Panc1 (cell line): ENCODE measurements at regions not wholly inside any gene's neighbourhood (a gene's known extent, or its start where the extent isn't known, plus 50 kb on each side); places are given as distances from the start of the nearest gene placed in this dataset.

Experiments used
- ATAC-seq: fragments of 200-7000 bp; cut with Tn5 transposase; 2 replicates; pipeline ENCODE4 v1.9.1; 2020; ENCODE audit warnings: mild to moderate bottlenecking, moderate library complexity
- BruUV-seq: library from RNA; stranded (reverse); fragments of 400-500 nt; replicated peaks from 2 replicates; lab custom pipeline; 2021; lab: Mats Ljungman, UMichigan
- CTCF ChIA-PET: fragments of 300-600 bp; sonication (Branson Sonifier 250); formaldehyde crosslinking; loops from one replicate; lab custom pipeline; 2022; ENCODE audit warnings: antibody characterized with exemption; lab: Charles Lee
- POLR2A ChIA-PET: fragments of 300-600 bp; sonication (Branson Sonifier 250); formaldehyde crosslinking; loops from one replicate; lab custom pipeline; 2022; ENCODE audit warnings: antibody characterized with exemption; lab: Charles Lee
- DNase-seq: peaks from one replicate; pipeline ENCODE4 v3.0.0-alpha.2; 2010; ENCODE audit warnings: low read depth, low spot score
- H3K27ac ChIP-seq: 2 replicates; pipeline ENCODE4 v1.5.1; 2011; ENCODE audit warnings: mild to moderate bottlenecking, low read length, inconsistent platforms
- H3K27me3 ChIP-seq: fragments of 200-500 bp; sonication (Bioruptor generic); 2 replicates; pipeline ENCODE4 v1.6.0; 2014; ENCODE audit warnings: low read length, inconsistent platforms; ENCODE audit not compliant: control insufficient read depth, insufficient read depth
- H3K36me3 ChIP-seq: fragments of 200-500 bp; sonication (Bioruptor generic); 2 replicates; pipeline ENCODE4 v1.5.1; 2014; ENCODE audit warnings: inconsistent platforms, mild to moderate bottlenecking, low read length, moderate library complexity; ENCODE audit not compliant: control insufficient read depth, insufficient read depth
- H3K4me1 ChIP-seq: 2 replicates; pipeline ENCODE4 v1.5.1; 2011; ENCODE audit warnings: inconsistent platforms, mild to moderate bottlenecking, low read length, moderate library complexity; ENCODE audit not compliant: control insufficient read depth, insufficient read depth
- H3K4me3 ChIP-seq, 2 experiments: 2 replicates each; pipeline ENCODE4 v1.5.1; 2011 to 2012; ENCODE audit warnings: low read depth in 2 of 2, low read length in 2 of 2, mild to moderate bottlenecking in 2 of 2, inconsistent platforms in 1 of 2, moderate library complexity in 1 of 2
- H3K9me3 ChIP-seq: fragments of 200-500 bp; sonication (Bioruptor generic); 2 replicates; pipeline ENCODE4 v1.5.1; 2014; ENCODE audit warnings: low read depth, mild to moderate bottlenecking, inconsistent platforms, low read length, moderate library complexity; ENCODE audit not compliant: control insufficient read depth, insufficient read depth
- POLR2AphosphoS5 ChIP-seq: IDR thresholded peaks from 2 replicates; pipeline ENCODE4 v1.6.1; 2012; ENCODE audit warnings: mild to moderate bottlenecking, low read depth, low read length, moderate library complexity
- SIN3A ChIP-seq: IDR thresholded peaks from 2 replicates; pipeline ENCODE4 v1.6.1; 2012; ENCODE audit warnings: low read depth, mild to moderate bottlenecking, low read length, moderate library complexity, borderline replicate concordance; ENCODE audit not compliant: insufficient read depth
- TCF7L2 ChIP-seq: IDR thresholded peaks from 2 replicates; pipeline ENCODE4 v1.6.1; 2011; ENCODE audit warnings: mild to moderate bottlenecking, low read depth, low read length, inconsistent platforms
- in situ Hi-C: cut with HindIII; loops from 2 replicates; pipeline ENCODE4 v1.10.0; 2016; ENCODE audit warnings: low sequenced_read_pairs, low pct_unique_long_range_greater_than_20kb
- intact Hi-C: fragments of 100-400 bp; cut with micrococcal nuclease; formaldehyde crosslinking; loops from one replicate; pipeline ENCODE4 v1.10.0; 2022; ENCODE audit not compliant: unreplicated experiment
- TF ChIP-seq, protein P1 (sequence below): fragments of 450-650 bp; IDR thresholded peaks from 2 replicates; pipeline ENCODE4 v1.5.1; 2017; ENCODE audit warnings: mild to moderate bottlenecking
- TF ChIP-seq, protein P2 (sequence below), 2 experiments: IDR thresholded peaks; 2 replicates each; pipeline ENCODE4 v1.6.1; 2011 to 2012; ENCODE audit warnings: low read depth in 2 of 2, control low read depth in 1 of 2, low read length in 1 of 2, mild to moderate bottlenecking in 1 of 2, moderate library complexity in 1 of 2; ENCODE audit not compliant: insufficient read depth in 1 of 2

DNA sequence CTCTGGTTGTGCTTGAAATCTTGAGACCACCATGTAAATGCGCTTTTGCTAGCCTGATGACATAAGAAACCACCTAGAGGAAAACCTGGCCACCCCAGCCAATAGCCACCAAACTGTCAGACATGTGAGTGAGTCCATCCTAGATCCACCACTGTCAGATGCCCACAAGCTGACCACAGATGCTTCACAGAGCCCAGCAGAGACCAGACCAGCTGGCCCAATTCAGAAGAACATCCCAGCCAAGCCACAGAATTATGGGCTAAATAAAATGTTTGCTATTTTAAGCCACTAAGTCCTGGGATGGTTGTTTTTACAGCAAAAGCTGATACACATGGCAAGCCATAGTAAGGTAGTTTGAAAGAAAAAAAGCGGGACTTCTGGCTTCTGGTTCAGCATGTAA is 425.3 kb downstream of the KIF16B start:
- H3K27me3 ChIP-seq, result no peaks in the 10 kb centered on the region
- H3K27ac ChIP-seq, result no peak overlapping the region
- in situ Hi-C loops, result no loop called here
- intact Hi-C loops, result no loop called here
- BruUV-seq, result no TSS peak
- no peak for DNase-seq
- H3K4me3 ChIP-seq, result no peak overlapping the region
- H3K36me3 ChIP-seq, result no peaks in the 10 kb centered on the region
- no peaks in the 10 kb centered on the region for H3K9me3 ChIP-seq
- ChIA-PET POLR2A (no interaction called here), CTCF (no interaction called here)
- H3K4me1 ChIP-seq, result no peaks in the 10 kb centered on the region
- TF ChIP-seq POLR2AphosphoS5 (no peak), TCF7L2 (no peak), SIN3A (no peak)
- TF ChIP-seq, protein P1, sequence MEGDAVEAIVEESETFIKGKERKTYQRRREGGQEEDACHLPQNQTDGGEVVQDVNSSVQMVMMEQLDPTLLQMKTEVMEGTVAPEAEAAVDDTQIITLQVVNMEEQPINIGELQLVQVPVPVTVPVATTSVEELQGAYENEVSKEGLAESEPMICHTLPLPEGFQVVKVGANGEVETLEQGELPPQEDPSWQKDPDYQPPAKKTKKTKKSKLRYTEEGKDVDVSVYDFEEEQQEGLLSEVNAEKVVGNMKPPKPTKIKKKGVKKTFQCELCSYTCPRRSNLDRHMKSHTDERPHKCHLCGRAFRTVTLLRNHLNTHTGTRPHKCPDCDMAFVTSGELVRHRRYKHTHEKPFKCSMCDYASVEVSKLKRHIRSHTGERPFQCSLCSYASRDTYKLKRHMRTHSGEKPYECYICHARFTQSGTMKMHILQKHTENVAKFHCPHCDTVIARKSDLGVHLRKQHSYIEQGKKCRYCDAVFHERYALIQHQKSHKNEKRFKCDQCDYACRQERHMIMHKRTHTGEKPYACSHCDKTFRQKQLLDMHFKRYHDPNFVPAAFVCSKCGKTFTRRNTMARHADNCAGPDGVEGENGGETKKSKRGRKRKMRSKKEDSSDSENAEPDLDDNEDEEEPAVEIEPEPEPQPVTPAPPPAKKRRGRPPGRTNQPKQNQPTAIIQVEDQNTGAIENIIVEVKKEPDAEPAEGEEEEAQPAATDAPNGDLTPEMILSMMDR, result no peak
- TF ChIP-seq, protein P2, sequence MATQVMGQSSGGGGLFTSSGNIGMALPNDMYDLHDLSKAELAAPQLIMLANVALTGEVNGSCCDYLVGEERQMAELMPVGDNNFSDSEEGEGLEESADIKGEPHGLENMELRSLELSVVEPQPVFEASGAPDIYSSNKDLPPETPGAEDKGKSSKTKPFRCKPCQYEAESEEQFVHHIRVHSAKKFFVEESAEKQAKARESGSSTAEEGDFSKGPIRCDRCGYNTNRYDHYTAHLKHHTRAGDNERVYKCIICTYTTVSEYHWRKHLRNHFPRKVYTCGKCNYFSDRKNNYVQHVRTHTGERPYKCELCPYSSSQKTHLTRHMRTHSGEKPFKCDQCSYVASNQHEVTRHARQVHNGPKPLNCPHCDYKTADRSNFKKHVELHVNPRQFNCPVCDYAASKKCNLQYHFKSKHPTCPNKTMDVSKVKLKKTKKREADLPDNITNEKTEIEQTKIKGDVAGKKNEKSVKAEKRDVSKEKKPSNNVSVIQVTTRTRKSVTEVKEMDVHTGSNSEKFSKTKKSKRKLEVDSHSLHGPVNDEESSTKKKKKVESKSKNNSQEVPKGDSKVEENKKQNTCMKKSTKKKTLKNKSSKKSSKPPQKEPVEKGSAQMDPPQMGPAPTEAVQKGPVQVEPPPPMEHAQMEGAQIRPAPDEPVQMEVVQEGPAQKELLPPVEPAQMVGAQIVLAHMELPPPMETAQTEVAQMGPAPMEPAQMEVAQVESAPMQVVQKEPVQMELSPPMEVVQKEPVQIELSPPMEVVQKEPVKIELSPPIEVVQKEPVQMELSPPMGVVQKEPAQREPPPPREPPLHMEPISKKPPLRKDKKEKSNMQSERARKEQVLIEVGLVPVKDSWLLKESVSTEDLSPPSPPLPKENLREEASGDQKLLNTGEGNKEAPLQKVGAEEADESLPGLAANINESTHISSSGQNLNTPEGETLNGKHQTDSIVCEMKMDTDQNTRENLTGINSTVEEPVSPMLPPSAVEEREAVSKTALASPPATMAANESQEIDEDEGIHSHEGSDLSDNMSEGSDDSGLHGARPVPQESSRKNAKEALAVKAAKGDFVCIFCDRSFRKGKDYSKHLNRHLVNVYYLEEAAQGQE (IDR thresholded peaks at IDR 0.05; ENCODE audit: insufficient read depth in 1 of 2, low read depth in 2 of 2, low read length in 1 of 2), result no peak
- ATAC-seq, result no peak

DNA sequence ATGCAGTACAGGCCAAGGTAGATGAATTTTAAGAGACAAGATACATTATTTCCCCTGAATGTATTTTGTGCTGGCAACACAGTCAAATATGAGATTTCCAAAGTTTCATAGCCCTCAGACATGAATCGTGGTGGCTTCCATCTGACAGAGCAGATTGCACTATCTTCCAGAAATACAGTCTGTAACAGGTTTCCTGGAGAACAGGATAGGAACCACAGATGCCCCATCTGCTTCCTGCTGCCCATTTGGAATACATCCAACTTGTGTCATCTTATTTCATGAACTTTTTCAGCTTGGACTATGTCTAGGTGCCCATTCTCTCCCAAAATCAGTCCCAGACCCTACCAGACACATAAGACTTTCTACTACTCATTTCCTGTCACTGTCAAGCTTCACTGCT is 426.0 kb downstream of the KIF16B start:
- Histone ChIP-seq H3K27ac (no peak overlapping the region), H3K27me3 (no peaks in the 10 kb centered on the region), H3K4me3 (no peak overlapping the region), H3K36me3 (no peaks in the 10 kb centered on the region), H3K9me3 (no peaks in the 10 kb centered on the region), H3K4me1 (no peaks in the 10 kb centered on the region)
- intact Hi-C loops, result no loop called here
- in situ Hi-C loops, result no loop called here
- BruUV-seq, result no TSS peak
- ChIA-PET POLR2A (no interaction called here), CTCF (no interaction called here)
- TF ChIP-seq, protein P2 (IDR thresholded peaks at IDR 0.05; ENCODE audit: insufficient read depth in 1 of 2, low read depth in 2 of 2, low read length in 1 of 2), result no peak
- TF ChIP-seq POLR2AphosphoS5, result no peak
- TF ChIP-seq, protein P1, result no peak
- TF ChIP-seq SIN3A, result no peak
- no peak for TF ChIP-seq TCF7L2
- ATAC-seq, result no peak
- no peak for DNase-seq
